ENCODE measurements at regions not wholly inside any gene's neighbourhood (a gene's known extent, or its start where the extent isn't known, plus 50 kb on each side); places are given as distances from the start of the nearest gene placed in this dataset.

DNA sequence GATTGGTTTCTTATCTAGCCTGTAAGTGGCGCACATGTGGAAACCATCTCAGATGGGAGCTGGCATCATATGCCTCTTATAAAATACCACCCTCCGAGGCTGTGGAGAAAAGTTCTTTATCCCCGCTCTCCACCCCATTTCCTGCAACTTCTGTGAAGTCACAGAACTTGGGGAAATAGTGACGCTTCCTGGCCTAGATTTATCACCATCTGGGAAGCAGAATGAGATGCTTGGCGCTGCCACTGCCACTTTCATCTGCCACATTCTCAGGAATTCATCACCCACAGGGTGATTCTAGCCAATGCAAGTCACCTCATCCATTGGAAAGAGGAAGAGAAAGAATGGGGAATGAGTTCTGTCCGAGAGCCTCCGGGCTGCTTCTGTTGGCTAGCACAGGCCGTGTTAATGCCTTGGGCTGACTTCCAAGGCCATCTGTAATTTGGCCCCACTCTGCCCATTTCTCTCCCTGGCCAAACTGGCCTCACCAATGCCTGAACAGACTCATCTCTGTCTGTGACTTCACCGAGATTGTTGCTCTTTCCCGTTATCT is 148.8 kb upstream of the SOX4 start:
- no peaks in the 10 kb centered on the region for H3K27me3 ChIP-seq
- intact Hi-C loops (cut with DNase I), result no loop called here
- no peaks in the 10 kb centered on the region for H3K36me3 ChIP-seq (replicated peaks in 1 of 2)
- H3K9me3 ChIP-seq (replicated peaks in 1 of 3), result no peaks in the 10 kb centered on the region
- H3K4me3 ChIP-seq, result no peak overlapping the region
- no peak overlapping the region for H3K27ac ChIP-seq
- TF ChIP-seq CTCF (IDR thresholded peaks at IDR 0.05) (no peak), POLR2A (IDR thresholded peaks at IDR 0.05) (no peak)
- DNase-seq, result no peak
- no peaks in the 10 kb centered on the region for H3K4me1 ChIP-seq (replicated peaks in 1 of 2)
- 80 to 84% (median 81%) methylated on average over 10 of the region's 10 CpGs for WGBS, 4 donors

DNA sequence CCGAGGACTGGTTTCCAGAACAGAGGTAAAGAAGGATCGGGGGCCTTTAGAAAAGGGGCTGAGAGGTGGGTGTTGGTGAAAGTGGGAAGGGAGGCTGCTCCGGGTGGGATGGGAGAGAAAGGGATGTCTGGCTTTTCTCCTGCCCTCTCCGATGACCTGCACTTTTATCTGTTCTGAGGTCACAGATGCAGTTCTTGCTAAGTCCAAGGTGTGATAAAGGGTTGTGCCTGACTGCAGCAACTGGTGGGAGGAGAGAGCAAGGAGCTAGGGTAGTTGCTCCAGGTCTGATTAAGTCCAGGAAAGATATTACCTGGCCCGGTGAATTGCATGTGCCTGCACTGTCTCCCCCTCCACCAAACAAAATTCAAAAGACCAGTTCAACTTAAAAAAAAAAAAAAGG is 145.6 kb upstream of the SOX4 start:
- no peak for TF ChIP-seq POLR2A (IDR thresholded peaks at IDR 0.05)
- no peak for TF ChIP-seq CTCF (IDR thresholded peaks at IDR 0.05)
- Histone ChIP-seq H3K4me3 (no peak overlapping the region), H3K4me1 (replicated peaks in 1 of 2) (no peaks in the 10 kb centered on the region), H3K36me3 (replicated peaks in 1 of 2) (no peaks in the 10 kb centered on the region), H3K27me3 (no peaks in the 10 kb centered on the region), H3K27ac (no peak overlapping the region), H3K9me3 (replicated peaks in 1 of 3) (no peaks in the 10 kb centered on the region)
- no peak for DNase-seq
- intact Hi-C loops (cut with DNase I), result no loop called here
- 76 to 88% (median 86%) methylated on average over 5 of the region's 5 CpGs for WGBS, 4 donors

- H3K27ac ChIP-seq, result no peak overlapping the region
- WGBS, 4 donors, result 71 to 83% (median 74%) methylated on average over 1 of the region's 1 CpG
- H3K9me3 ChIP-seq (replicated peaks in 1 of 3), result no peaks in the 10 kb centered on the region
- intact Hi-C loops (cut with DNase I), result no loop called here
- H3K36me3 ChIP-seq (replicated peaks in 1 of 2), result no peaks in the 10 kb centered on the region
- no peak for TF ChIP-seq CTCF (IDR thresholded peaks at IDR 0.05)
- no peak for TF ChIP-seq POLR2A (IDR thresholded peaks at IDR 0.05)
- no peak overlapping the region for H3K4me3 ChIP-seq
- no peaks in the 10 kb centered on the region for H3K4me1 ChIP-seq (replicated peaks in 1 of 2)
- H3K27me3 ChIP-seq, result no peaks in the 10 kb centered on the region
- no peak for DNase-seq
Measured at GRCh38 chr6:21448485-21449109, 145.0 kb upstream of the SOX4 start.

- no peaks in the 10 kb centered on the region for H3K4me1 ChIP-seq (replicated peaks in 1 of 2)
- no peak for TF ChIP-seq POLR2A (IDR thresholded peaks at IDR 0.05)
- no peak for TF ChIP-seq CTCF (IDR thresholded peaks at IDR 0.05)
- intact Hi-C loops (cut with DNase I), result no loop called here
- H3K27ac ChIP-seq, result no peak overlapping the region
- H3K9me3 ChIP-seq (replicated peaks in 1 of 3), result no peaks in the 10 kb centered on the region
- H3K36me3 ChIP-seq (replicated peaks in 1 of 2), result no peaks in the 10 kb centered on the region
- no peak overlapping the region for H3K4me3 ChIP-seq
- DNase-seq, result no peak
- no peaks in the 10 kb centered on the region for H3K27me3 ChIP-seq
- 91 to 96% (median 92%) methylated on average over 4 of the region's 4 CpGs for WGBS, 4 donors
Measured at GRCh38 chr6:21450149-21450548, 143.4 kb upstream of the SOX4 start.

Data from adrenal gland (tissue), 9 donors.